Tibial artery (tissue), 4 donors: ENCODE measurements at regions not wholly inside any gene's neighbourhood (a gene's known extent, or its start where the extent isn't known, plus 50 kb on each side); places are given as distances from the start of the nearest gene placed in this dataset.

Experiments
- DNase-seq, 2 donors: peaks; one replicate each; pipeline ENCODE4 v3.0.0-alpha.2; 2019
- H3K27ac ChIP-seq, 2 donors: fragments of 200-600 bp; sonication (generic) in 1 of 2; 1 replicate in 1 of 2; 2 replicates in 1 of 2; pipeline ENCODE4 v1.5.1; 2018 to 2019; ENCODE audit warnings: mild to moderate bottlenecking in 1 of 2
- H3K27me3 ChIP-seq, 2 donors: fragments of 200-600 bp; sonication (generic) in 1 of 2; one replicate each; pipeline versions ENCODE4 v1.5.1 to v1.6.0; 2016 to 2019
- H3K36me3 ChIP-seq, 3 donors: fragments of 200-600 bp; sonication (generic) in 2 of 3; one replicate each; pipeline ENCODE4 v1.5.1; 2016 to 2019; ENCODE audit warnings: mild to moderate bottlenecking in 2 of 3
- H3K4me1 ChIP-seq, 4 donors: fragments of 200-600 bp; sonication (generic) in 2 of 4; 1 replicate in 3 of 4; 2 replicates in 1 of 4; pipeline ENCODE4 v1.5.1; 2016 to 2019
- H3K4me3 ChIP-seq, 2 donors: fragments of 200-600 bp; sonication (generic) in 1 of 2; 1 replicate in 1 of 2; 2 replicates in 1 of 2; pipeline ENCODE4 v1.5.1; 2018 to 2019; ENCODE audit warnings: mild to moderate bottlenecking in 2 of 2
- H3K9me3 ChIP-seq, 3 donors: fragments of 200-600 bp; sonication (generic) in 1 of 3; one replicate each; pipeline ENCODE4 v1.5.1; 2016 to 2019
- CTCF ChIP-seq, 2 experiments: fragments of 200-600 bp in 1 of 2; fragments of 450-650 bp in 1 of 2; IDR thresholded peaks; one replicate each; pipeline ENCODE4 v1.5.1; 2017 to 2019; ENCODE audit warnings: antibody characterized with exemption in 2 of 2, mild to moderate bottlenecking in 1 of 2, moderate library complexity in 1 of 2
- intact Hi-C: fragments of 100-400 bp; cut with DNase I; formaldehyde crosslinking; loops from one replicate; pipeline ENCODE4 v1.15.0; 2023; ENCODE audit warnings: low total_unique reads

- Histone ChIP-seq H3K27ac (no peak overlapping the region), H3K27me3 (no peaks in the 10 kb centered on the region)
Observed at GRCh38 chr2:2448178-2448577, 117.1 kb upstream of the MYT1L start.

GRCh38 chr2:2422621-2423020, 91.5 kb upstream of the MYT1L start:
- no peak overlapping the region for H3K27ac ChIP-seq
- no peak for TF ChIP-seq CTCF (IDR thresholded peaks at IDR 0.05)
- no peak for DNase-seq
- intact Hi-C loops: no loop called here
- no peaks in the 10 kb centered on the region for H3K27me3 ChIP-seq
- H3K9me3 ChIP-seq: no peaks in the 10 kb centered on the region
- H3K36me3 ChIP-seq: no peaks in the 10 kb centered on the region
- no peaks in the 10 kb centered on the region for H3K4me1 ChIP-seq
- no peak overlapping the region for H3K4me3 ChIP-seq

More at GRCh38 chr2:2448178-2448577, 117.1 kb upstream of the MYT1L start:
- no peak for DNase-seq
- Histone ChIP-seq H3K9me3 (no peaks in the 10 kb centered on the region), H3K4me1 (no peaks in the 10 kb centered on the region), H3K4me3 (no peak overlapping the region), H3K36me3 (no peaks in the 10 kb centered on the region)
- no peak for TF ChIP-seq CTCF (IDR thresholded peaks at IDR 0.05)
- intact Hi-C loops: no loop called here

GRCh38 chr2:2413525-2413924, 82.5 kb upstream of the MYT1L start:
- no peak for DNase-seq
- TF ChIP-seq CTCF (IDR thresholded peaks at IDR 0.05): no peak
- no peak overlapping the region for H3K4me3 ChIP-seq
- intact Hi-C loops: no loop called here
- no peaks in the 10 kb centered on the region for H3K27me3 ChIP-seq
- H3K4me1 ChIP-seq: no peaks in the 10 kb centered on the region
- H3K9me3 ChIP-seq: no peaks in the 10 kb centered on the region
- H3K27ac ChIP-seq: no peak overlapping the region
- H3K36me3 ChIP-seq: no peaks in the 10 kb centered on the region

- no peak for DNase-seq
- H3K9me3 ChIP-seq: no peaks in the 10 kb centered on the region
- H3K4me3 ChIP-seq: no peak overlapping the region
- H3K4me1 ChIP-seq: no peaks in the 10 kb centered on the region
- H3K27ac ChIP-seq: no peak overlapping the region
- no peaks in the 10 kb centered on the region for H3K27me3 ChIP-seq
- TF ChIP-seq CTCF (IDR thresholded peaks at IDR 0.05): no peak
- H3K36me3 ChIP-seq: no peaks in the 10 kb centered on the region
- intact Hi-C loops: no loop called here
Observed at GRCh38 chr2:2410987-2411386, 79.9 kb upstream of the MYT1L start.

- H3K4me3 ChIP-seq: no peak overlapping the region
- intact Hi-C loops: loop anchor here (5.0 kb wide), 1 partner anchor 287 kb away; no protein-coding TSS in a partner anchor
- no peaks in the 10 kb centered on the region for H3K27me3 ChIP-seq
- H3K27ac ChIP-seq: no peak overlapping the region
- H3K36me3 ChIP-seq: no peaks in the 10 kb centered on the region
- TF ChIP-seq CTCF (IDR thresholded peaks at IDR 0.05): no peak
- no peaks in the 10 kb centered on the region for H3K4me1 ChIP-seq
- no peak for DNase-seq
- H3K9me3 ChIP-seq: peaks cover 0 to 5% (median 0%) of the 10 kb centered on the region in 3 donors
Observed at GRCh38 chr2:2409481-2409880, 78.4 kb upstream of the MYT1L start.

- DNase-seq: no peak
- Histone ChIP-seq H3K27me3 (peaks cover 0 to 2% of the 10 kb centered on the region in 2 donors), H3K4me1 (no peaks in the 10 kb centered on the region), H3K4me3 (no peak overlapping the region), H3K9me3 (peaks cover 0 to 5% (median 0%) of the 10 kb centered on the region in 3 donors), H3K27ac (no peak overlapping the region), H3K36me3 (no peaks in the 10 kb centered on the region)
- TF ChIP-seq CTCF (IDR thresholded peaks at IDR 0.05): no peak
- intact Hi-C loops: loop anchor here (5.0 kb wide), 1 partner anchor 283 kb away; no protein-coding TSS in a partner anchor
Observed at GRCh38 chr2:2405780-2406179, 74.7 kb upstream of the MYT1L start.
